HepG2 (cell line): ENCODE measurements at regions not wholly inside any gene's neighbourhood (a gene's known extent, or its start where the extent isn't known, plus 50 kb on each side); places are given as distances from the start of the nearest gene placed in this dataset.

ENCODE experiments used
- ATF1 ChIP-seq: IDR thresholded peaks from 2 replicates; pipeline ENCODE4 v1.6.1; 2016; ENCODE audit warnings: mild to moderate bottlenecking, control low read depth
- JUND ChIP-seq: sonication (generic); formaldehyde crosslinking; IDR thresholded peaks from 2 replicates; pipeline ENCODE4 v1.8.0; 2022; ENCODE audit warnings: mild to moderate bottlenecking, missing genetic modification reagents
- POLR2AphosphoS2 ChIP-seq: IDR thresholded peaks from 2 replicates; pipeline ENCODE4 v1.6.1; 2011; ENCODE audit warnings: low read depth, low read length, improper control_type of control experiment
- POLR2G ChIP-seq: fragments of 200-400 bp; formaldehyde crosslinking; IDR thresholded peaks from 2 replicates; pipeline ENCODE4 v1.6.1; 2018; ENCODE audit warnings: mild to moderate bottlenecking, low read depth, low read length, moderate library complexity
- TAF1 ChIP-seq: sonication (generic); formaldehyde crosslinking; IDR thresholded peaks from 2 replicates; pipeline ENCODE4 v1.4.0; 2020; ENCODE audit warnings: missing genetic modification reagents
- ZBTB21 ChIP-seq: sonication (generic); formaldehyde crosslinking; IDR thresholded peaks from 2 replicates; pipeline ENCODE4 v1.4.0; 2020; ENCODE audit warnings: missing genetic modification reagents
- ZNF280D ChIP-seq: sonication (generic); formaldehyde crosslinking; IDR thresholded peaks from 2 replicates; pipeline ENCODE4 v1.5.1; 2020; ENCODE audit warnings: mild to moderate bottlenecking, missing genetic modification reagents
- ZNF431 ChIP-seq: sonication (generic); formaldehyde crosslinking; IDR thresholded peaks from 2 replicates; pipeline ENCODE4 v1.9.0; 2022; ENCODE audit warnings: missing genetic modification reagents, low read depth, mild to moderate bottlenecking, borderline replicate concordance
- ZNF747 ChIP-seq: sonication (generic); formaldehyde crosslinking; IDR thresholded peaks from 2 replicates; pipeline ENCODE4 v1.8.1; 2023; ENCODE audit warnings: missing genetic modification reagents, mild to moderate bottlenecking, borderline replicate concordance

DNA sequence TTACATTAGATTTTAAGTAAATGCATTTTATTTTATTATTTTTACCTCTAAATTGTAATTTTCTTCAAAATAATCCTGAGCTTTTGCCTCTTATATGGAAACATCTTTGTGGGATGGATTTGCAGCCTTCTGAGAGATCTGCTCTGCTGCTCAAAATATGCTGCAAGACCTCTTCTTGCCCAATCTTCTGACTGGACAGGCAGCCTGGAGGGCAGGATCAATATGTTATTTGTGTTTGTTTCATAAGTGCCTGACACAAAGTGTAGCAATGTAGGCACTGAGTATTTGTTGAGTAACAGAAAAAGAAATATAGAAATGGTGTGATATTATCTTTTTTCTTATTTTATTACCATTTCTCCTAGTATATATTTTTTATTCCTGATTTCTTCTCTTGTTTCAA lies 1106.9 kb downstream of the TMTC2 start:
- TF ChIP-seq ATF1 (CRISPR knock-in tag) (no peak), POLR2G (no peak), ZNF747 (no peak), ZNF431 (CRISPR knock-in tag) (no peak), TAF1 (CRISPR knock-in tag) (no peak), JUND (CRISPR knock-in tag) (no peak), POLR2AphosphoS2 (no peak), ZNF280D (no peak), ZBTB21 (CRISPR knock-in tag) (no peak)
